Smooth muscle cell (in vitro differentiated cells): ENCODE measurements at regions not wholly inside any gene's neighbourhood (a gene's known extent, or its start where the extent isn't known, plus 50 kb on each side); places are given as distances from the start of the nearest gene placed in this dataset.
"Not testable (repeated sequence)": the region's sequence is repeated elsewhere in the genome, so short reads cannot be mapped to it uniquely, and the experiment has no call there.

ENCODE experiments used
- DNase-seq: peaks from one replicate; lab custom pipeline; 2025; ENCODE audit not compliant: unreplicated experiment; lab: John Stamatoyannopoulos, UW
- H2AFZ ChIP-seq: fragments of 200-600 bp; sonication (generic); 2 replicates; pipeline ENCODE4 v1.6.0; 2016; ENCODE audit warnings: antibody characterized with exemption, low read depth, mild to moderate bottlenecking
- H3F3A ChIP-seq: fragments of 200-600 bp; sonication (generic); 2 replicates; pipeline ENCODE4 v1.6.0; 2017; ENCODE audit warnings: antibody characterized with exemption, low read depth
- H3K27ac ChIP-seq: fragments of 200-600 bp; sonication (generic); 2 replicates; pipeline ENCODE4 v1.5.1; 2016; ENCODE audit warnings: low read depth, mild to moderate bottlenecking
- H3K27me3 ChIP-seq: fragments of 200-600 bp; sonication (generic); 2 replicates; pipeline ENCODE4 v1.6.1; 2016; ENCODE audit warnings: low read depth, mild to moderate bottlenecking
- H3K36me3 ChIP-seq: fragments of 200-600 bp; sonication (generic); 2 replicates; pipeline ENCODE4 v1.5.1; 2016; ENCODE audit warnings: low read depth
- H3K4me1 ChIP-seq: fragments of 200-600 bp; sonication (generic); 2 replicates; pipeline ENCODE4 v1.5.1; 2016; ENCODE audit warnings: low read depth
- H3K4me2 ChIP-seq: fragments of 200-600 bp; sonication (generic); 2 replicates; pipeline ENCODE4 v1.6.0; 2016; ENCODE audit warnings: mild to moderate bottlenecking
- H3K4me3 ChIP-seq: fragments of 200-600 bp; sonication (generic); 2 replicates; pipeline ENCODE4 v1.5.1; 2016; ENCODE audit warnings: mild to moderate bottlenecking
- H3K79me2 ChIP-seq: fragments of 200-600 bp; sonication (generic); 2 replicates; pipeline ENCODE4 v1.6.0; 2016; ENCODE audit warnings: low read depth, mild to moderate bottlenecking
- H3K9ac ChIP-seq: fragments of 200-600 bp; sonication (generic); 2 replicates; pipeline ENCODE4 v1.6.0; 2016; ENCODE audit warnings: low read depth
- H3K9me3 ChIP-seq: fragments of 200-600 bp; sonication (generic); replicated peaks from 2 replicates; pipeline ENCODE4 v1.5.1; 2016; ENCODE audit warnings: low read depth
- H4K20me1 ChIP-seq: fragments of 200-600 bp; sonication (generic); 2 replicates; pipeline ENCODE4 v1.6.0; 2016; ENCODE audit warnings: low read depth
- WGBS: methylation state at CpG from one replicate; pipeline ENCODE4 v1.1.7; 2016; ENCODE audit warnings: low lambda C conversion rate; 5-methylcytosine and 5-hydroxymethylcytosine counted together
- TF ChIP-seq, protein P1 (sequence below): fragments of 200-600 bp; sonication (generic); IDR thresholded peaks from 2 replicates; pipeline ENCODE4 v1.5.1; 2017; ENCODE audit warnings: borderline replicate concordance, mild to moderate bottlenecking, antibody characterized with exemption; ENCODE audit not compliant: insufficient read depth, poor library complexity, severe bottlenecking

DNA sequence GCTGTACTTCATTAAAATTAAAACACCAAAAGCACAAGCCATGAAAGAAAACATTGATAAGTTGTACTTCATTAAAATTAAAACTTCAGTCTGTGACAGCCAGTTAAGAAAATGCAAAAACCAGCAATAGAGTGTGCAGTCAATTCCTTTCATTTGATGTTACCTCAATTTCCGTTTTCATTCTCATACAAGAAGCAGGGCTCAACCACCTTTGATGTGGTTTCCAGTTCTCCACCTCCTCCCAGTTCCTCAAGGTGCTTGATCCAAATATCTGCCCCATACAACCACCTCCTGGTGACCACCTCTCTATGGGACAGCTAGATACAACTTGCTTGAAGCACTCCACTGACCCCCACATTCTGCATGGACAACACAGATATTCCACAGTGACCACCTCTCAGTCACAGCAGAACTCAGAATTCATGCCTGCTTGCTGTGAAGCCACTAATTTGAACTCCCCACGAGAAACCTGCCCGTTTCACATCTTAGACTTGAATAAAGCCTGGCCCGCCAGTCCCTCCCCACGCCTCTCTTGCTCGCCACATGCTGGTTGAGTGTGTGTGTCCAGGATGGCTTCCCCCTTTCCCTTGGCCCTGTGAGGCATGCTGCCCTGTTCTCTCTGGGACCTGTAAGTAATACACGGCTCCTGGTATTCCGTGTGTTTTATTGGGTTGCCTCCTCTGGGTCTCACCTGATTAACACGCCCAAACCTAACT, 66.1 kb downstream of the FAM50B start:
- Histone ChIP-seq H3K4me2 (no peak overlapping the region), H3K9ac (no peak overlapping the region), H3F3A (peaks cover 11% of the 10 kb centered on the region), H3K4me1 (peaks cover 14% of the 10 kb centered on the region), H3K4me3 (no peak overlapping the region), H3K27ac (no peak overlapping the region), H3K27me3 (no peaks in the 10 kb centered on the region), H4K20me1 (no peaks in the 10 kb centered on the region), H3K36me3 (no peaks in the 10 kb centered on the region), H3K9me3 (no peaks in the 10 kb centered on the region), H2AFZ (no peak overlapping the region), H3K79me2 (no peaks in the 10 kb centered on the region)
- TF ChIP-seq, protein P1, sequence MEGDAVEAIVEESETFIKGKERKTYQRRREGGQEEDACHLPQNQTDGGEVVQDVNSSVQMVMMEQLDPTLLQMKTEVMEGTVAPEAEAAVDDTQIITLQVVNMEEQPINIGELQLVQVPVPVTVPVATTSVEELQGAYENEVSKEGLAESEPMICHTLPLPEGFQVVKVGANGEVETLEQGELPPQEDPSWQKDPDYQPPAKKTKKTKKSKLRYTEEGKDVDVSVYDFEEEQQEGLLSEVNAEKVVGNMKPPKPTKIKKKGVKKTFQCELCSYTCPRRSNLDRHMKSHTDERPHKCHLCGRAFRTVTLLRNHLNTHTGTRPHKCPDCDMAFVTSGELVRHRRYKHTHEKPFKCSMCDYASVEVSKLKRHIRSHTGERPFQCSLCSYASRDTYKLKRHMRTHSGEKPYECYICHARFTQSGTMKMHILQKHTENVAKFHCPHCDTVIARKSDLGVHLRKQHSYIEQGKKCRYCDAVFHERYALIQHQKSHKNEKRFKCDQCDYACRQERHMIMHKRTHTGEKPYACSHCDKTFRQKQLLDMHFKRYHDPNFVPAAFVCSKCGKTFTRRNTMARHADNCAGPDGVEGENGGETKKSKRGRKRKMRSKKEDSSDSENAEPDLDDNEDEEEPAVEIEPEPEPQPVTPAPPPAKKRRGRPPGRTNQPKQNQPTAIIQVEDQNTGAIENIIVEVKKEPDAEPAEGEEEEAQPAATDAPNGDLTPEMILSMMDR = no peak
- DNase-seq = no peak
- 95% methylated on average over 9 of the region's 9 CpGs for WGBS

DNA sequence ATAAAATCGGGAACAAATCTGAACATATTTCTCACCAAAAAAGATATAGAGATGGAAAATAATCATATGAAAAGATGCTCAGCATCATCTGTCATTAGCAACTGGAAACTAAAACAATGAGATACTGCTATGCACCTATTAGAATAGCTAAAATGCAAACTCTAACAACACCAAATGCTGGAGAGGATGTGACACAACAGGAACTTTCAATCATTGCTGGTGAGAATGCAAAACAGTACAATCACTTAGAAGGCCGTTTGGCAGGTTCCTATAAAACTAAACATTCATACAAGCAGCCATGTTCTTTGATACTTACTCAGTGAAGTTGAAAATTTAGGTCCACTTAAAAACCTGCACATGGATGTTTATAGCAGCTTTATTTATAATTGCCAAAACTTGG, 67.0 kb downstream of the FAM50B start:
- no peaks in the 10 kb centered on the region for H3K36me3 ChIP-seq
- peaks cover 14% of the 10 kb centered on the region for H3K4me1 ChIP-seq
- no peak overlapping the region for H3K4me2 ChIP-seq
- WGBS = 91% methylated on average over 2 of the region's 2 CpGs
- TF ChIP-seq, protein P1 = no peak
- H3K27ac ChIP-seq = no peak overlapping the region
- H3K79me2 ChIP-seq = no peaks in the 10 kb centered on the region
- DNase-seq = no peak
- H3K4me3 ChIP-seq = no peak overlapping the region
- no peak overlapping the region for H3K9ac ChIP-seq
- no peaks in the 10 kb centered on the region for H4K20me1 ChIP-seq
- no peaks in the 10 kb centered on the region for H3K27me3 ChIP-seq
- peaks cover 11% of the 10 kb centered on the region for H3F3A ChIP-seq
- no peak overlapping the region for H2AFZ ChIP-seq
- H3K9me3 ChIP-seq = no peaks in the 10 kb centered on the region

DNA sequence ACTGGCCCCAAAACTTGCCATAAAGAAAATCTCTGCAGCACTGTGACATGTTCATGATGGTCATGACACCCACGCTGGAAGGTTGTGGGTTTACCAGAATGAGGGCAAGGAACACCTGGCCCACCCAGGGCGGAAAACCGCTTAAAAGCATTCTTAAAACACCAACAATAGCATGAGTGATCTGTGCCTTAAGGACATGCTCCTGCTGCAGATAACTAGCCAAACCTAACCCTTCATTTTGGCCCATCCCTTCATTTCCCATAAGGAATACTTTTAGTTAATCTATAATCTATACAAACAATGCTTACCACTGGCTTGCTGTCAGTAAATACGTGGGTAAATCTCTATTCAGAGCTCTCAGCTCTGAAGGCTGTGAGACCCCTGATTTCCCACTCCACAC, 67.6 kb downstream of the FAM50B start:
- not testable (repeated sequence) for H3F3A ChIP-seq, H3K27me3 ChIP-seq, H3K4me2 ChIP-seq, H2AFZ ChIP-seq, H3K9me3 ChIP-seq, H4K20me1 ChIP-seq, H3K27ac ChIP-seq, H3K36me3 ChIP-seq, DNase-seq, H3K4me3 ChIP-seq, H3K79me2 ChIP-seq, H3K9ac ChIP-seq
- peaks cover 14% of the 10 kb centered on the region for H3K4me1 ChIP-seq
- WGBS = 96% methylated on average over 4 of the region's 4 CpGs

DNA sequence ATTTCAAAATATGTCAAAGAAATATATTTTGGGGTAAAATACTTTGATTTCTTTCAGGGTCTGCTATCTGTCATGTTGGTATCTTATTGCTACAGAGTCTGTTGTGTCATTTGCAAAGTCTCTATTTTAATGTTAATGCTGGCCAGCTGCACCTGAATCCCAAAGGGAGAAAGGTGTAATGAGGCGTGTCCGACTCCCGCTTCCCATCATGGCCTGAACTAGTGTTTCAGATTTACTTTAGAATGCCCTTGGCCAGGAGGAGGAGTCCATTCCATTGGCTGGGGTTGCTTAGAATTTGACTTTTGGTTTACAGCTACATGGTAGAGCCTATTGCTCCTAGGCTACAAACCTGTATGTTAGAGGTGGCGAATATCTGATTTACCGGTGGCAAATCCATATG, 69.3 kb downstream of the FAM50B start:
- no peak overlapping the region for H3K4me2 ChIP-seq
- no peak overlapping the region for H3K9ac ChIP-seq
- 98% methylated on average over 5 of the region's 5 CpGs for WGBS
- H3K36me3 ChIP-seq = no peaks in the 10 kb centered on the region
- no peaks in the 10 kb centered on the region for H3K9me3 ChIP-seq
- no peak for DNase-seq
- H3K27me3 ChIP-seq = no peaks in the 10 kb centered on the region
- TF ChIP-seq, protein P1 = no peak
- H2AFZ ChIP-seq = no peak overlapping the region
- no peaks in the 10 kb centered on the region for H4K20me1 ChIP-seq
- no peaks in the 10 kb centered on the region for H3K4me1 ChIP-seq
- H3F3A ChIP-seq = no peaks in the 10 kb centered on the region
- no peaks in the 10 kb centered on the region for H3K79me2 ChIP-seq
- H3K27ac ChIP-seq = no peak overlapping the region
- no peak overlapping the region for H3K4me3 ChIP-seq
